GM13976 (cell line): ENCODE measurements at regions not wholly inside any gene's neighbourhood (a gene's known extent, or its start where the extent isn't known, plus 50 kb on each side); places are given as distances from the start of the nearest gene placed in this dataset.
A peak's percentile ranks its signal among the peaks of the same experiment; 100 is the strongest.
"Not testable (repeated sequence)": the region's sequence is repeated elsewhere in the genome, so short reads cannot be mapped to it uniquely, and the experiment has no call there.

Experiments used
- DNase-seq: peaks from one replicate; pipeline ENCODE4 v3.0.0; 2012; ENCODE audit warnings: low spot score
- CTCF ChIP-seq: IDR thresholded peaks from 2 replicates; pipeline ENCODE4 v1.5.1; 2012; ENCODE audit warnings: borderline replicate concordance, mild to moderate bottlenecking; ENCODE audit not compliant: insufficient read depth; ENCODE audit errors: extremely low read depth, missing control alignments, control extremely low read depth
- in situ Hi-C: fragments of 300-500 bp; cut with MboI; formaldehyde crosslinking; loops from one replicate; pipeline ENCODE4 v1.12.0; 2022; ENCODE audit warnings: low sequenced_read_pairs, mixed read lengths, inconsistent platforms; ENCODE audit not compliant: unreplicated experiment

- in situ Hi-C loops, result no loop called here
- TF ChIP-seq CTCF, result no peak
- DNase-seq, result no peak
These were observed 914.3 kb upstream of the API5 start for GRCh38 chr11:42397483-42397882.

GRCh38 chr11:42407341-42407740 is 904.5 kb upstream of the API5 start:
- DNase-seq, result no peak
- peak; percentile 19 for TF ChIP-seq CTCF
- in situ Hi-C loops, result no loop called here

- DNase-seq, result no peak
- TF ChIP-seq CTCF, result no peak
- in situ Hi-C loops, result no loop called here
These were observed 901.4 kb upstream of the API5 start for GRCh38 chr11:42410251-42410955.

GRCh38 chr11:42412590-42412989 is 899.2 kb upstream of the API5 start:
- TF ChIP-seq CTCF, result no peak
- DNase-seq, result no peak
- in situ Hi-C loops, result no loop called here

GRCh38 chr11:42417691-42418090 is 894.1 kb upstream of the API5 start:
- in situ Hi-C loops, result no loop called here
- DNase-seq, result no peak
- no peak for TF ChIP-seq CTCF

GRCh38 chr11:42422090-42422489 is 889.7 kb upstream of the API5 start:
- no peak for DNase-seq
- in situ Hi-C loops, result no loop called here
- no peak for TF ChIP-seq CTCF

GRCh38 chr11:42434911-42435310 is 876.9 kb upstream of the API5 start:
- in situ Hi-C loops, result not testable (repeated sequence)

More at GRCh38 chr11:42434911-42435310, 876.9 kb upstream of the API5 start:
- DNase-seq, result not testable (repeated sequence)
